ENCODE measurements at regions not wholly inside any gene's neighbourhood (a gene's known extent, or its start where the extent isn't known, plus 50 kb on each side); places are given as distances from the start of the nearest gene placed in this dataset.

DNA sequence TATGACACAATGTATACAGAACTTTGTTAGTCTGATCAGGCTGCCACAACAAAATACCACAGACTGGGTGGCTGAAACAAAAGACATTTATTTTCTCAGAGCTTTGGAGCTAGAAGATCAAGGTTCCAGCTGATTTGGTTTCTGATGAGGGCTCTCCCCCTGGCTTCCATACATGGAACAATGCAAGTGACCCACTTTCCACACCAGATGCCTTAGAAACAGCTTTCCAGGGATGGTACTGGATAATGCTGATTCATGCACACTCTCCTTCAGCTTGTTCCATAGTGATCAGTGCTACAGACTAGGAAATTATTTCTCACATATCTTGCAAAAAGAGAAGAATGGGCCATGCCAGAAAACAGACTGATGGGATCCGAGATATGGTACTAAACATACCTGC, 1274.9 kb upstream of the SORCS1 start:
- TF ChIP-seq, protein P1, sequence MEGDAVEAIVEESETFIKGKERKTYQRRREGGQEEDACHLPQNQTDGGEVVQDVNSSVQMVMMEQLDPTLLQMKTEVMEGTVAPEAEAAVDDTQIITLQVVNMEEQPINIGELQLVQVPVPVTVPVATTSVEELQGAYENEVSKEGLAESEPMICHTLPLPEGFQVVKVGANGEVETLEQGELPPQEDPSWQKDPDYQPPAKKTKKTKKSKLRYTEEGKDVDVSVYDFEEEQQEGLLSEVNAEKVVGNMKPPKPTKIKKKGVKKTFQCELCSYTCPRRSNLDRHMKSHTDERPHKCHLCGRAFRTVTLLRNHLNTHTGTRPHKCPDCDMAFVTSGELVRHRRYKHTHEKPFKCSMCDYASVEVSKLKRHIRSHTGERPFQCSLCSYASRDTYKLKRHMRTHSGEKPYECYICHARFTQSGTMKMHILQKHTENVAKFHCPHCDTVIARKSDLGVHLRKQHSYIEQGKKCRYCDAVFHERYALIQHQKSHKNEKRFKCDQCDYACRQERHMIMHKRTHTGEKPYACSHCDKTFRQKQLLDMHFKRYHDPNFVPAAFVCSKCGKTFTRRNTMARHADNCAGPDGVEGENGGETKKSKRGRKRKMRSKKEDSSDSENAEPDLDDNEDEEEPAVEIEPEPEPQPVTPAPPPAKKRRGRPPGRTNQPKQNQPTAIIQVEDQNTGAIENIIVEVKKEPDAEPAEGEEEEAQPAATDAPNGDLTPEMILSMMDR (IDR thresholded peaks at IDR 0.05): peak in 2 of 3 experiments; percentile 14 to 35
- TF ChIP-seq POLR2A (IDR thresholded peaks at IDR 0.05): no peak
- H3K4me3 ChIP-seq: no peak overlapping the region

DNA sequence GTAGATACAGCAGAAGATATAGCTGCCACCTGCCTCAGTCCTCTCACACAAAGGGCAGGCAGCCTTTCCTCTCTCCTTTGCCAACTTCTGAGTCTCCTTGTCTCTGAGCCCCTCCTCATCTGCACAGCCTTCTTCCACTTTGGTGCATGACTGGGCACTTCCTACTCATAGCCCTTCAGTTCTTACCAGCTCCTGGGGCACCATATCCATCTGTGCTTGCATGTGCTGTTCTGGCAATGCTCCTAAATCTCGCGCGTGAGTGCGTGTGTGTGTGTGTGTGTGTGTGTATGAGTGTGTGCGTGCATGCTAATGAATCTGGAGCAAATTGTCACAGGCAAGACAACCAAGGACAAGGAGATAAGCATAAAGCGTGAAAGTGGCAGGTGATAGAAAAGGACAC, 1271.6 kb upstream of the SORCS1 start:
- no peak for DNase-seq
- no peak overlapping the region for H3K27ac ChIP-seq
- H3K4me1 ChIP-seq: no peaks in the 10 kb centered on the region
- intact Hi-C loops (cut with DNase I; ENCODE audit: low total_unique reads): no loop called here
- no peak overlapping the region for H3K4me3 ChIP-seq
- H3K27me3 ChIP-seq: no peaks in the 10 kb centered on the region
- no peak for TF ChIP-seq POLR2A (IDR thresholded peaks at IDR 0.05)
- TF ChIP-seq, protein P1 (IDR thresholded peaks at IDR 0.05): no peak
- H3K9me3 ChIP-seq: no peaks in the 10 kb centered on the region
- no peaks in the 10 kb centered on the region for H3K36me3 ChIP-seq (ENCODE audit: low read depth, missing control alignments)
- WGBS, 2 donors: 67 to 88% methylated on average over 6 of the region's 6 CpGs

More for the DNA sequence above, 1274.9 kb upstream of the SORCS1 start:
- Histone ChIP-seq H3K27me3 (no peaks in the 10 kb centered on the region), H3K9me3 (no peaks in the 10 kb centered on the region), H3K27ac (no peak overlapping the region), H3K36me3 (ENCODE audit: low read depth, missing control alignments) (no peaks in the 10 kb centered on the region), H3K4me1 (no peaks in the 10 kb centered on the region)
- 90 to 91% methylated on average over 1 of the region's 1 CpG for WGBS, 2 donors
- intact Hi-C loops (cut with DNase I; ENCODE audit: low total_unique reads): no loop called here
- peak; percentile 31 for DNase-seq

DNA sequence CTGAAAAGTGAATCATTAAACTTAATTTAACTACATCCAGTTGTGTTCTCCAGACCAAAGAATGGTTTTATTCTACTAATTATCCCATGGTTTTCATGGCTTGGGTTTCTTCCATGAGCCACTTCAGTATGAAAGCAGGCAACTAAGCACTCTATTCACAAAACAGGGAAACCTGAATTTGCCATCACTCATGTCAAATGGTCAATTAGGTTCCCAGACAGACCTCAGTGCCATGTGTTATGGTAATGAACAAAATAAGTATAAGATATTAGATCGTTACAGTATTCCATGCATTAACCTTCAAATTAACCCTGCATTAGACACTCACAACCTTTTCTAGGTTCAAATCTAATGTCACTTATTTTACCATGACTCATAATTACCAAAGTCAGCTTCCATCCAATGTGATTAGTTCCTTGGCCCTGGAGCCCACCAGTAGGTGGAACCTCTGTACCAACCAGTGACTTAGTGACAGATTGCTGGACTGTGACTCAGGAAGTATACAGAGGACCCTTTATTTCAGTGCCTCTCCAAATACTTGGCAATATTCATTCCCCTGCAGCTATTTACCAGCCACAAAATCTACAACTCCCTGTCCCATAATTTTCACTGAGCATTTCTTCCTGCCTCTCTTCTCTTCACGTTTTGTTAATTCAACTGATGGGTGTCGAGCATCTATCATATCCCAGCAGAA, 1270.2 kb upstream of the SORCS1 start:
- no peak overlapping the region for H3K27ac ChIP-seq
- intact Hi-C loops (cut with DNase I; ENCODE audit: low total_unique reads): no loop called here
- H3K9me3 ChIP-seq: no peaks in the 10 kb centered on the region
- no peak for TF ChIP-seq POLR2A (IDR thresholded peaks at IDR 0.05)
- TF ChIP-seq, protein P1 (IDR thresholded peaks at IDR 0.05): no peak
- no peaks in the 10 kb centered on the region for H3K36me3 ChIP-seq (ENCODE audit: low read depth, missing control alignments)
- no peaks in the 10 kb centered on the region for H3K27me3 ChIP-seq
- no peak overlapping the region for H3K4me3 ChIP-seq
- 78 to 83% methylated on average over 3 of the region's 3 CpGs for WGBS, 2 donors
- no peak for DNase-seq
- H3K4me1 ChIP-seq: no peaks in the 10 kb centered on the region

DNA sequence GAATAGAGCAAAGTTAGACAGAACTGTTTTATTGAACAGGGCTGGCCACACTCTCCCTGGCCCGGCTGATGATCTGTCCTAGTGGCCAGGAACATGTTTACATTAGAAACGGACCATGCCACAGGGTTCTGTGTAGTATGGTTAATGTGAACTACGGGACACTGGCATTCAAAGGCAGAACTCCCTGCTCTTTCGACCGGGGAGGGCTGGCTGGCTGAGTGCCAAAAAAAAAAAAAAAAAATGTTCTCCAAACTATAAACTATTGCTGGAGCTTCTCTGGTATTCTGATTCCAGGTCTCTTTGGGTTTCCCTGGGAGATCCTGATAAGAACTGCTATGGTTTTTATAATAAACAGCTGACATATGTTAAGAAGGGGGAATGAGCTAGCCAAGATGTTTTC, 1262.6 kb upstream of the SORCS1 start:
- no peak for DNase-seq
- Histone ChIP-seq H3K36me3 (ENCODE audit: low read depth, missing control alignments) (no peaks in the 10 kb centered on the region), H3K27me3 (no peaks in the 10 kb centered on the region), H3K4me3 (no peak overlapping the region), H3K4me1 (no peaks in the 10 kb centered on the region), H3K9me3 (no peaks in the 10 kb centered on the region), H3K27ac (no peak overlapping the region)
- TF ChIP-seq, protein P1 (IDR thresholded peaks at IDR 0.05): no peak
- no peak for TF ChIP-seq POLR2A (IDR thresholded peaks at IDR 0.05)
- 37 to 43% methylated on average over 5 of the region's 5 CpGs for WGBS, 2 donors
- intact Hi-C loops (cut with DNase I; ENCODE audit: low total_unique reads): no loop called here

All from testis (tissue), 2 donors.